ENCODE measurements at regions not wholly inside any gene's neighbourhood (a gene's known extent, or its start where the extent isn't known, plus 50 kb on each side); places are given as distances from the start of the nearest gene placed in this dataset.
"Not testable (repeated sequence)": the region's sequence is repeated elsewhere in the genome, so short reads cannot be mapped to it uniquely, and the experiment has no call there.

DNA sequence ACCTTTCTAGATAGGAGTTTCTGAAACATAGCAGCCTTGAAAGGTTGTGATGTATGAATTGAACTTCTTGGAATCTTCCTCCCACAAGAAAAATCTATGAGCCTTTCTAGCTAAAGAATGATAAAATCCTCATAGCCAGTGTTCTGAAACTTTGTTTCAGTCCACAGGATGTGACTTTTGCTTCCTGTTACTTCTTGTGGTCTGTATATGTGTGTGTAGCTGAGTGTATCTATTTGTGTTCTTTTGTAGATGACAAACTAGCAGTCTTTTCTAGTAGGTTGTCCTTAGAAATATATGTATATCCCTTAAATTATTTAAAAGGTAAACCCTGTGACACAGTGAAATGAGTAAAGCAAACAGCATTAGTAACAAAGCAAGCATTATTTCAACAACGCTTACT is 188.8 kb downstream of the MRPS30 start:
- POLR2A ChIA-PET: no interaction called here
- Histone ChIP-seq H3K4me3 (ENCODE audit: low read depth, low read length) (no peak overlapping the region), H3K4me1 (ENCODE audit: control insufficient read depth, insufficient read depth, low read length) (no peaks in the 10 kb centered on the region), H3K9me3 (ENCODE audit: control insufficient read depth, insufficient read depth, low read depth, low read length) (no peaks in the 10 kb centered on the region), H3K36me3 (ENCODE audit: control insufficient read depth in 2 of 2, insufficient read depth in 1 of 2, low read length in 2 of 2) (no peaks in the 10 kb centered on the region), H3K27ac (ENCODE audit: extremely low read depth, low read depth, low read length) (no peak overlapping the region)
- TF ChIP-seq ZNF530 (tag by site-specific recombination; IDR thresholded peaks at IDR 0.05; ENCODE audit: low read depth): no peak
- no peak for TF ChIP-seq ZNF768 (tag by site-specific recombination; IDR thresholded peaks at IDR 0.05)
- TF ChIP-seq, protein P1, sequence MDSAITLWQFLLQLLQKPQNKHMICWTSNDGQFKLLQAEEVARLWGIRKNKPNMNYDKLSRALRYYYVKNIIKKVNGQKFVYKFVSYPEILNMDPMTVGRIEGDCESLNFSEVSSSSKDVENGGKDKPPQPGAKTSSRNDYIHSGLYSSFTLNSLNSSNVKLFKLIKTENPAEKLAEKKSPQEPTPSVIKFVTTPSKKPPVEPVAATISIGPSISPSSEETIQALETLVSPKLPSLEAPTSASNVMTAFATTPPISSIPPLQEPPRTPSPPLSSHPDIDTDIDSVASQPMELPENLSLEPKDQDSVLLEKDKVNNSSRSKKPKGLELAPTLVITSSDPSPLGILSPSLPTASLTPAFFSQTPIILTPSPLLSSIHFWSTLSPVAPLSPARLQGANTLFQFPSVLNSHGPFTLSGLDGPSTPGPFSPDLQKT (IDR thresholded peaks at IDR 0.05; ENCODE audit: borderline replicate concordance, low read depth, low read length): no peak
- no peak for TF ChIP-seq ZNF354C (tag by site-specific recombination; IDR thresholded peaks at IDR 0.05; ENCODE audit: borderline replicate concordance, low read depth)
- CTCF ChIA-PET: no interaction called here

DNA sequence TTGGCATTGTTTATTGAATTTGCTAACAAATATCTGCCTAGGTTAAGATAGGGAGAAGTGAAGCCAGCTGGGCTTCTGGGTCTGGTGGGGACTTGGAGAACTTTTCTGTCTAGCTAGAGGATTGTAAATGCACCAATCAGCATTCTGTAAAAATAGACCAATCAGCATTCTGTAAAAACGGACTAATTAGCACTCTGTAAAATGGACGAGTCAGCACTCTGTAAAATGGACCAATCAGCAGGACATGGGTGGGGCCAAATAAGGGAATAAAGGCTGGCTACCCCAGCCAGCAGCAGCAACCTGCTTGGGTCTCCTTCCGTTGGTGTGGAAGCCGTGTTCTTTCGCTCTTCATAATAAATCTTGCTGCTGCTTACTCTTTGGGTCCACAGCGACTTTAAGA is 198.4 kb downstream of the MRPS30 start:
- H3K27ac ChIP-seq (ENCODE audit: extremely low read depth, low read depth, low read length); POLR2A ChIA-PET; H3K4me1 ChIP-seq (ENCODE audit: control insufficient read depth, insufficient read depth, low read length); H3K4me3 ChIP-seq (ENCODE audit: low read depth, low read length); H3K36me3 ChIP-seq (ENCODE audit: control insufficient read depth in 2 of 2, insufficient read depth in 1 of 2, low read length in 2 of 2); H3K9me3 ChIP-seq (ENCODE audit: control insufficient read depth, insufficient read depth, low read depth, low read length): not testable (repeated sequence)
- CTCF ChIA-PET: interaction anchor here (1.0 kb wide), 1 partner anchor 31 kb away, joined by 3 read pairs; no protein-coding TSS in a partner anchor

DNA sequence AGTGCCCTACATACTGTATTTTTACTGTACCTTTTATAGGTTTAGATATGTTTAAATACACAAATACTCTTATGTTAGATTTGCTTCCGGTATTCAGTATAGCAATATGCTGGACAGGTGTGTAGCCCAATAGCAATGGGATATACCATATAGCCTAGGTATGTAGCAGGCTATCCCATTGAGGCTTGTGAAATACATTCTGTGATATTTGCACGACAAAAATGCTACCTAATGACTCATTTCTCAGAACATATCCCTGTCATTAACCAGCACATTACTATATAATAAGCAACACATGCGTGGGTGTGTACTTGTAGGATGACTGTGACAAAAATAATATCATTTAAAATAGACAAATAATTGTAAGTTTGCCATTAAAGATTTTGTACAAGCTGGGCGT is 208.8 kb downstream of the MRPS30 start:
- Histone ChIP-seq H3K4me1 (ENCODE audit: control insufficient read depth, insufficient read depth, low read length) (no peaks in the 10 kb centered on the region), H3K9me3 (ENCODE audit: control insufficient read depth, insufficient read depth, low read depth, low read length) (no peaks in the 10 kb centered on the region), H3K27ac (ENCODE audit: extremely low read depth, low read depth, low read length) (no peak overlapping the region), H3K36me3 (ENCODE audit: control insufficient read depth in 2 of 2, insufficient read depth in 1 of 2, low read length in 2 of 2) (no peaks in the 10 kb centered on the region), H3K4me3 (ENCODE audit: low read depth, low read length) (no peak overlapping the region)
- POLR2A ChIA-PET: no interaction called here
- TF ChIP-seq PRDM6 (tag by site-specific recombination; IDR thresholded peaks at IDR 0.05) (no peak), ZNF623 (tag by site-specific recombination; IDR thresholded peaks at IDR 0.05) (no peak), ZFP3 (tag by site-specific recombination; IDR thresholded peaks at IDR 0.05; ENCODE audit: low read depth) (no peak), ZNF777 (tag by site-specific recombination; IDR thresholded peaks at IDR 0.05; ENCODE audit: borderline replicate concordance) (no peak), ZNF292 (tag by site-specific recombination; IDR thresholded peaks at IDR 0.05; ENCODE audit: borderline replicate concordance, low read depth) (no peak), ZNF19 (tag by site-specific recombination; IDR thresholded peaks at IDR 0.05; ENCODE audit: low read depth) (no peak), ZBTB1 (tag by site-specific recombination; IDR thresholded peaks at IDR 0.05) (no peak), REPIN1 (tag by site-specific recombination; IDR thresholded peaks at IDR 0.05; ENCODE audit: low read depth) (no peak), BCL11B (tag by site-specific recombination; IDR thresholded peaks at IDR 0.05; ENCODE audit: low read depth) (no peak), ZFHX2 (tag by site-specific recombination; conservative IDR thresholded peaks at IDR 0.05) (no peak), KLF1 (tag by site-specific recombination; IDR thresholded peaks at IDR 0.05) (no peak)
- TF ChIP-seq, protein P2, sequence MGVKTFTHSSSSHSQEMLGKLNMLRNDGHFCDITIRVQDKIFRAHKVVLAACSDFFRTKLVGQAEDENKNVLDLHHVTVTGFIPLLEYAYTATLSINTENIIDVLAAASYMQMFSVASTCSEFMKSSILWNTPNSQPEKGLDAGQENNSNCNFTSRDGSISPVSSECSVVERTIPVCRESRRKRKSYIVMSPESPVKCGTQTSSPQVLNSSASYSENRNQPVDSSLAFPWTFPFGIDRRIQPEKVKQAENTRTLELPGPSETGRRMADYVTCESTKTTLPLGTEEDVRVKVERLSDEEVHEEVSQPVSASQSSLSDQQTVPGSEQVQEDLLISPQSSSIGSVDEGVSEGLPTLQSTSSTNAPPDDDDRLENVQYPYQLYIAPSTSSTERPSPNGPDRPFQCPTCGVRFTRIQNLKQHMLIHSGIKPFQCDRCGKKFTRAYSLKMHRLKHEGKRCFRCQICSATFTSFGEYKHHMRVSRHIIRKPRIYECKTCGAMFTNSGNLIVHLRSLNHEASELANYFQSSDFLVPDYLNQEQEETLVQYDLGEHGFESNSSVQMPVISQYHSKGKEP (tag by site-specific recombination; IDR thresholded peaks at IDR 0.05): no peak
- TF ChIP-seq, protein P3, sequence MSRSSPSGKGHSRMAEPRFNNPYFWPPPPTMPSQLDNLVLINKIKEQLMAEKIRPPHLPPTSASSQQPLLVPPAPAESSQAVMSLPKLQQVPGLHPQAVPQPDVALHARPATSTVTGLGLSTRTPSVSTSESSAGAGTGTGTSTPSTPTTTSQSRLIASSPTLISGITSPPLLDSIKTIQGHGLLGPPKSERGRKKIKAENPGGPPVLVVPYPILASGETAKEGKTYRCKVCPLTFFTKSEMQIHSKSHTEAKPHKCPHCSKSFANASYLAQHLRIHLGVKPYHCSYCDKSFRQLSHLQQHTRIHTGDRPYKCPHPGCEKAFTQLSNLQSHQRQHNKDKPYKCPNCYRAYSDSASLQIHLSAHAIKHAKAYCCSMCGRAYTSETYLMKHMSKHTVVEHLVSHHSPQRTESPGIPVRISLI (tag by site-specific recombination; IDR thresholded peaks at IDR 0.05): no peak
- TF ChIP-seq, protein P4, sequence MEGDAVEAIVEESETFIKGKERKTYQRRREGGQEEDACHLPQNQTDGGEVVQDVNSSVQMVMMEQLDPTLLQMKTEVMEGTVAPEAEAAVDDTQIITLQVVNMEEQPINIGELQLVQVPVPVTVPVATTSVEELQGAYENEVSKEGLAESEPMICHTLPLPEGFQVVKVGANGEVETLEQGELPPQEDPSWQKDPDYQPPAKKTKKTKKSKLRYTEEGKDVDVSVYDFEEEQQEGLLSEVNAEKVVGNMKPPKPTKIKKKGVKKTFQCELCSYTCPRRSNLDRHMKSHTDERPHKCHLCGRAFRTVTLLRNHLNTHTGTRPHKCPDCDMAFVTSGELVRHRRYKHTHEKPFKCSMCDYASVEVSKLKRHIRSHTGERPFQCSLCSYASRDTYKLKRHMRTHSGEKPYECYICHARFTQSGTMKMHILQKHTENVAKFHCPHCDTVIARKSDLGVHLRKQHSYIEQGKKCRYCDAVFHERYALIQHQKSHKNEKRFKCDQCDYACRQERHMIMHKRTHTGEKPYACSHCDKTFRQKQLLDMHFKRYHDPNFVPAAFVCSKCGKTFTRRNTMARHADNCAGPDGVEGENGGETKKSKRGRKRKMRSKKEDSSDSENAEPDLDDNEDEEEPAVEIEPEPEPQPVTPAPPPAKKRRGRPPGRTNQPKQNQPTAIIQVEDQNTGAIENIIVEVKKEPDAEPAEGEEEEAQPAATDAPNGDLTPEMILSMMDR (tag by site-specific recombination; IDR thresholded peaks at IDR 0.05): no peak
- CTCF ChIA-PET: no interaction called here

All from HEK293 (cell line).